ENCODE measurements at regions not wholly inside any gene's neighbourhood (a gene's known extent, or its start where the extent isn't known, plus 50 kb on each side); places are given as distances from the start of the nearest gene placed in this dataset.

DNA sequence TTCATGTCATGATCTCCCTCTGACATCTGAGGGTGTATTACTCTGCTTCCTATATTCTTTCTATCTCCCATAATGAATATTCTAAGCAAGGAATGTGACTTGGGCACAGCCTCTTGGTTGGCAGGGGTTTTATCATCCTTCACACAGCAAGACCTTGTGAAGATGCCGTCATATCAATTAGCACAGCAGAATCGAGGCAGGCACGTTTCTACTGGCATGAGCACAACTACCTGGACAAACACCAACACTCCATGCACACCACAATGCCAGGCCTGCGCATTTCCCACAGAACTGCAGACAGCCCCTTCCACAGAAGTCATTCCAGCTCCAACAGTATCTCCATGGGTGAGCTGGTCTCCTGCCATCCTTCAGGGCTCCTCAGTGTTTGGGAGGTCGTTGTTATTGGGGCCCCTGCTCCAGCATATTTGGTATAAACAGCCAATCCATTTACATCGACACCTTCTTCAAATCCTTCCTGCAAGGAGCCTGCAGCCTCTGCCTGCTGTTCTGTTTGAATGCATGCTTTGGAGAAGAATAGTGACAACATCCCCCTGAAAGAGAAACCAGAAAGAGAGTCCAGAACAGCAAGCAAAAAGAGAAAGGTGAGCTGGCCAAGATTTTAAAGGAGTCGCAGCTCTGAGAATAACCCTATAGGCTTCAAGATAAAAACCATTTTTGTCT is 275.5 kb downstream of the SHOX2 start:
- TF ChIP-seq, protein P1, sequence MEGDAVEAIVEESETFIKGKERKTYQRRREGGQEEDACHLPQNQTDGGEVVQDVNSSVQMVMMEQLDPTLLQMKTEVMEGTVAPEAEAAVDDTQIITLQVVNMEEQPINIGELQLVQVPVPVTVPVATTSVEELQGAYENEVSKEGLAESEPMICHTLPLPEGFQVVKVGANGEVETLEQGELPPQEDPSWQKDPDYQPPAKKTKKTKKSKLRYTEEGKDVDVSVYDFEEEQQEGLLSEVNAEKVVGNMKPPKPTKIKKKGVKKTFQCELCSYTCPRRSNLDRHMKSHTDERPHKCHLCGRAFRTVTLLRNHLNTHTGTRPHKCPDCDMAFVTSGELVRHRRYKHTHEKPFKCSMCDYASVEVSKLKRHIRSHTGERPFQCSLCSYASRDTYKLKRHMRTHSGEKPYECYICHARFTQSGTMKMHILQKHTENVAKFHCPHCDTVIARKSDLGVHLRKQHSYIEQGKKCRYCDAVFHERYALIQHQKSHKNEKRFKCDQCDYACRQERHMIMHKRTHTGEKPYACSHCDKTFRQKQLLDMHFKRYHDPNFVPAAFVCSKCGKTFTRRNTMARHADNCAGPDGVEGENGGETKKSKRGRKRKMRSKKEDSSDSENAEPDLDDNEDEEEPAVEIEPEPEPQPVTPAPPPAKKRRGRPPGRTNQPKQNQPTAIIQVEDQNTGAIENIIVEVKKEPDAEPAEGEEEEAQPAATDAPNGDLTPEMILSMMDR (IDR thresholded peaks at IDR 0.05; ENCODE audit: borderline replicate concordance, extremely low read depth, low read length, poor library complexity, severe bottlenecking), result no peak
- TF ChIP-seq EZH2 (IDR thresholded peaks at IDR 0.05; ENCODE audit: borderline replicate concordance, low read depth, low read length, severe bottlenecking), result no peak
